CD4-positive, alpha-beta memory T cell (primary cell): ENCODE measurements at regions not wholly inside any gene's neighbourhood (a gene's known extent, or its start where the extent isn't known, plus 50 kb on each side); places are given as distances from the start of the nearest gene placed in this dataset.

ENCODE experiments used
- CTCF ChIA-PET: fragments of 350-600 bp; sonication (Branson Sonifier 250); formaldehyde crosslinking; loops from one replicate; lab custom pipeline; 2021; ENCODE audit warnings: inconsistent platforms; ENCODE audit not compliant: partially characterized antibody; lab: Charles Lee
- POLR2A ChIA-PET: fragments of 350-600 bp; sonication (Branson Sonifier 250); formaldehyde crosslinking; loops from one replicate; lab custom pipeline; 2021; ENCODE audit not compliant: partially characterized antibody; lab: Charles Lee
- DNase-seq, 5 donors: peaks; one replicate each; pipeline versions ENCODE4 v3.0.0 to v3.0.0-alpha.2; 2020 to 2022; ENCODE audit warnings: mixed read lengths in 1 of 5
- H3K27ac ChIP-seq: one replicate; pipeline ENCODE4 v1.7.0; 2013; ENCODE audit warnings: low read depth, low read length
- H3K27me3 ChIP-seq: 2 replicates; pipeline ENCODE4 v1.7.0; 2013; ENCODE audit warnings: mild to moderate bottlenecking, low read length, moderate library complexity; ENCODE audit not compliant: insufficient read depth
- H3K36me3 ChIP-seq: 2 replicates; pipeline ENCODE4 v1.7.0; 2013; ENCODE audit warnings: mild to moderate bottlenecking, low read length, moderate library complexity; ENCODE audit not compliant: insufficient read depth
- H3K4me1 ChIP-seq: 2 replicates; pipeline ENCODE4 v1.7.0; 2013; ENCODE audit warnings: mild to moderate bottlenecking, low read length, moderate library complexity; ENCODE audit not compliant: insufficient read depth
- H3K4me3 ChIP-seq, 2 donors: one replicate each; pipeline ENCODE4 v1.7.0; 2013; ENCODE audit warnings: low read length in 2 of 2, mild to moderate bottlenecking in 1 of 2
- H3K9me3 ChIP-seq, 2 donors: one replicate each; pipeline ENCODE4 v1.7.0; 2013; ENCODE audit warnings: low read length in 2 of 2, control low read depth in 1 of 2; ENCODE audit not compliant: control insufficient read depth in 1 of 2
- H3K27ac Mint-ChIP-seq, 7 donors: one replicate each; pipeline ENCODE4 v1.8.0; 2020 to 2021; ENCODE audit warnings: mixed read lengths in 7 of 7, mild to moderate bottlenecking in 6 of 7, inconsistent platforms in 3 of 7, moderate library complexity in 3 of 7
- H3K27me3 Mint-ChIP-seq, 2 donors: one replicate each; pipeline ENCODE4 v1.8.0; 2020 to 2021; ENCODE audit warnings: mixed read lengths in 2 of 2
- H3K36me3 Mint-ChIP-seq, 2 donors: one replicate each; pipeline ENCODE4 v1.8.0; 2020 to 2021; ENCODE audit warnings: mixed read lengths in 2 of 2, inconsistent platforms in 1 of 2, mild to moderate bottlenecking in 1 of 2
- H3K4me1 Mint-ChIP-seq, 4 donors: one replicate each; pipeline ENCODE4 v1.8.0; 2020 to 2021; ENCODE audit warnings: mixed read lengths in 4 of 4, mild to moderate bottlenecking in 1 of 4
- H3K4me3 Mint-ChIP-seq, 8 donors: one replicate each; pipeline ENCODE4 v1.8.0; 2020 to 2021; ENCODE audit warnings: mixed read lengths in 8 of 8, mild to moderate bottlenecking in 7 of 8, moderate library complexity in 6 of 8, inconsistent platforms in 3 of 8
- H3K9me3 Mint-ChIP-seq, 8 donors: one replicate each; pipeline ENCODE4 v1.8.0; 2020 to 2021; ENCODE audit warnings: mixed read lengths in 8 of 8, mild to moderate bottlenecking in 5 of 8, inconsistent platforms in 3 of 8, moderate library complexity in 1 of 8
- intact Hi-C: fragments of 100-400 bp; cut with micrococcal nuclease; formaldehyde crosslinking; loops from one replicate; pipeline ENCODE4 v1.15.1; 2023

GRCh38 chr10:10813656-10814055 is 204.0 kb upstream of the CELF2 start:
- H3K4me1 ChIP-seq = no peaks in the 10 kb centered on the region
- H3K9me3 Mint-ChIP-seq = peaks cover 0 to 7% (median 3%) of the 10 kb centered on the region in 8 donors
- no peaks in the 10 kb centered on the region for H3K9me3 ChIP-seq
- POLR2A ChIA-PET = no interaction called here
- H3K27ac Mint-ChIP-seq = no peak overlapping the region
- H3K4me3 Mint-ChIP-seq = no peak overlapping the region
- H3K4me1 Mint-ChIP-seq = no peaks in the 10 kb centered on the region
- H3K27me3 Mint-ChIP-seq = peaks cover 12 to 14% of the 10 kb centered on the region in 2 donors
- intact Hi-C loops = no loop called here
- no peak for DNase-seq
- H3K36me3 Mint-ChIP-seq = no peaks in the 10 kb centered on the region
- H3K27me3 ChIP-seq = no peaks in the 10 kb centered on the region
- no peak overlapping the region for H3K4me3 ChIP-seq
- no peak overlapping the region for H3K27ac ChIP-seq
- CTCF ChIA-PET = no interaction called here
- H3K36me3 ChIP-seq = no peaks in the 10 kb centered on the region

DNA sequence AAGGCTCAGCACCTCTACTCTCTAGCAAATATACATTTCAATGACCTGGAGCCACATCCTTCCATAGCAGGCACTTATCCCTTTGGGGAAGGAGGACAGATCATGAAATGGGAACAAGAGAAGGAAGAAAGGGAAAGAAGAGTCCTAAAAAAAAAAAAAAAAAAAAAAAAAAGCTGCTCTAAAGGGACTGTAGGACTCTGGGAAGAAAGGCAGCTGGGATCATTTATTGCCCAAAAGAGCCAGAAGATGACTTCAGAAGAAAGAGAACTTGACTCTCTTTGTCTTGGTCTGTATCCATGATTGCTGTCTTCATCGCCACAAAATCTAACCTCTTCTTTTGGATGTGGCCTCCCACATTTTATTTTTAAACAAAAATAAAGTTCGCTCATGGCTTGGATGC is 203.6 kb upstream of the CELF2 start:
- H3K27ac ChIP-seq = no peak overlapping the region
- no peaks in the 10 kb centered on the region for H3K4me1 ChIP-seq
- H3K27me3 ChIP-seq = no peaks in the 10 kb centered on the region
- Mint-ChIP-seq H3K4me1 (no peaks in the 10 kb centered on the region), H3K4me3 (no peak overlapping the region), H3K36me3 (no peaks in the 10 kb centered on the region), H3K27me3 (peaks cover 11 to 14% of the 10 kb centered on the region in 2 donors), H3K9me3 (peaks cover 0 to 7% (median 3%) of the 10 kb centered on the region in 8 donors), H3K27ac (no peak overlapping the region)
- H3K36me3 ChIP-seq = no peaks in the 10 kb centered on the region
- H3K4me3 ChIP-seq = no peak overlapping the region
- ChIA-PET CTCF (no interaction called here), POLR2A (no interaction called here)
- no peak for DNase-seq
- H3K9me3 ChIP-seq = no peaks in the 10 kb centered on the region
- intact Hi-C loops = no loop called here

- ChIA-PET POLR2A (no interaction called here), CTCF (no interaction called here)
- Mint-ChIP-seq H3K27me3 (peaks cover 8 to 15% of the 10 kb centered on the region in 2 donors), H3K4me3 (no peak overlapping the region), H3K4me1 (peaks cover 0 to 1% (median 0%) of the 10 kb centered on the region in 4 donors), H3K27ac (no peak overlapping the region), H3K36me3 (peaks cover 0 to 4% of the 10 kb centered on the region in 2 donors), H3K9me3 (peaks cover 0 to 7% (median 3%) of the 10 kb centered on the region in 8 donors)
- H3K4me3 ChIP-seq = no peak overlapping the region
- no peaks in the 10 kb centered on the region for H3K9me3 ChIP-seq
- no peak for DNase-seq
- H3K27me3 ChIP-seq = no peaks in the 10 kb centered on the region
- no peaks in the 10 kb centered on the region for H3K36me3 ChIP-seq
- H3K4me1 ChIP-seq = no peaks in the 10 kb centered on the region
- intact Hi-C loops = no loop called here
- no peak overlapping the region for H3K27ac ChIP-seq
Measured at GRCh38 chr10:10816447-10816846, 201.2 kb upstream of the CELF2 start.

DNA sequence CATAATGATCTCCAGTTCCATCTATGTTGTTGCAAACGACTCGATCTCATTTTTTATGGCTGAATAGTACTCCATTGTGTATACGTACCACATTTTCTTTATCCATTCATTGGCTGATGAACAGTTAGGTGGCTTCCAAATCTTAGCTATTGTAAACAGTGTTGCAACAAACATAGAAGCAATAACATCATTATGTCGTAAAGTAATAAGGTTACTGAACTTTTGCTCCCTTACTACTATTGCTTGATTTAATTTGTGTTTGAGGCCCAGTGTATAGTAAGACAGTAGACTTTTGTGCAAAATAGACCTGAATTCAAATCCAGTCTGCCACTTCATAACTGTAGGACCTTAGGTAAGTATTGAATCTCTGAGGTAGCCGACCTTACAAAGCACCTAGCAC is 200.1 kb upstream of the CELF2 start:
- no peaks in the 10 kb centered on the region for H3K9me3 ChIP-seq
- no peak overlapping the region for H3K4me3 Mint-ChIP-seq
- H3K27me3 ChIP-seq = no peaks in the 10 kb centered on the region
- intact Hi-C loops = no loop called here
- H3K4me1 Mint-ChIP-seq = peaks cover 0 to 1% (median 0%) of the 10 kb centered on the region in 4 donors
- ChIA-PET CTCF (interaction anchor here (0.6 kb wide), 1 partner anchor 216 kb away, joined by 3 read pairs; no protein-coding TSS in a partner anchor), POLR2A (no interaction called here)
- peaks cover 12 to 16% of the 10 kb centered on the region in 2 donors for H3K27me3 Mint-ChIP-seq
- no peak overlapping the region for H3K27ac ChIP-seq
- no peak overlapping the region for H3K4me3 ChIP-seq
- H3K9me3 Mint-ChIP-seq = peaks cover 0 to 4% (median 2%) of the 10 kb centered on the region in 8 donors
- H3K27ac Mint-ChIP-seq = no peak overlapping the region
- H3K36me3 ChIP-seq = no peaks in the 10 kb centered on the region
- peaks cover 0 to 4% of the 10 kb centered on the region in 2 donors for H3K36me3 Mint-ChIP-seq
- no peaks in the 10 kb centered on the region for H3K4me1 ChIP-seq
- DNase-seq = no peak

DNA sequence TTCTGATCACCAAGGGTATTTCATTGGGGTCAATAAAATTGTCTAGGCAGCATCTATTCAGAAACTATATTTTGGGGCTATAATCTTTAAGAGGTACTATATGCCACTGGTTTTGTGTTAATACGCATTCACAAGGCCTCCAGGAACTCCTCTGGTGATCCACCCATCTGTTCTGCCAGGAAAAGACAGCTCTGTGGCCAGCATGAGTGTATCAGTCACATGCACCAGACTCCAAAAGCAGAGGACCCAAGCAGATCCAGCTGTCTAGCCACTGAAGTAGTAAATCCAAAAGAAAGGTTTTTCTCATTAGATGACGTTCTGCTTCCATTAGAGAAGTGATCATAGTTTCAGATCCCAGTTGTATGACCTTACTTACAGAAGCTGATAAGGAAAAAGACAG is 199.6 kb upstream of the CELF2 start:
- H3K27me3 ChIP-seq = no peaks in the 10 kb centered on the region
- Mint-ChIP-seq H3K27ac (no peak overlapping the region), H3K4me3 (no peak overlapping the region), H3K27me3 (peaks cover 12 to 15% of the 10 kb centered on the region in 2 donors), H3K4me1 (peaks cover 0 to 1% (median 0%) of the 10 kb centered on the region in 4 donors), H3K36me3 (peaks cover 0 to 4% of the 10 kb centered on the region in 2 donors), H3K9me3 (peaks cover 0 to 4% (median 0%) of the 10 kb centered on the region in 8 donors)
- CTCF ChIA-PET = interaction anchor here (0.6 kb wide), 1 partner anchor 216 kb away, joined by 3 read pairs; no protein-coding TSS in a partner anchor
- no peaks in the 10 kb centered on the region for H3K9me3 ChIP-seq
- intact Hi-C loops = no loop called here
- H3K27ac ChIP-seq = no peak overlapping the region
- POLR2A ChIA-PET = no interaction called here
- no peaks in the 10 kb centered on the region for H3K4me1 ChIP-seq
- H3K36me3 ChIP-seq = no peaks in the 10 kb centered on the region
- no peak overlapping the region for H3K4me3 ChIP-seq
- DNase-seq = no peak

GRCh38 chr10:10819206-10819856 is 198.3 kb upstream of the CELF2 start:
- Histone ChIP-seq H3K4me3 (no peak overlapping the region), H3K9me3 (no peaks in the 10 kb centered on the region), H3K36me3 (no peaks in the 10 kb centered on the region), H3K27ac (no peak overlapping the region), H3K27me3 (no peaks in the 10 kb centered on the region), H3K4me1 (no peaks in the 10 kb centered on the region)
- CTCF ChIA-PET = no interaction called here
- Mint-ChIP-seq H3K9me3 (peaks cover 0 to 4% (median 0%) of the 10 kb centered on the region in 8 donors), H3K27me3 (peaks cover 14 to 15% of the 10 kb centered on the region in 2 donors), H3K4me3 (no peak overlapping the region), H3K36me3 (peaks cover 0 to 4% of the 10 kb centered on the region in 2 donors), H3K4me1 (peaks cover 0 to 1% (median 0%) of the 10 kb centered on the region in 4 donors), H3K27ac (no peak overlapping the region)
- no peak for DNase-seq
- intact Hi-C loops = no loop called here
- POLR2A ChIA-PET = no interaction called here

DNA sequence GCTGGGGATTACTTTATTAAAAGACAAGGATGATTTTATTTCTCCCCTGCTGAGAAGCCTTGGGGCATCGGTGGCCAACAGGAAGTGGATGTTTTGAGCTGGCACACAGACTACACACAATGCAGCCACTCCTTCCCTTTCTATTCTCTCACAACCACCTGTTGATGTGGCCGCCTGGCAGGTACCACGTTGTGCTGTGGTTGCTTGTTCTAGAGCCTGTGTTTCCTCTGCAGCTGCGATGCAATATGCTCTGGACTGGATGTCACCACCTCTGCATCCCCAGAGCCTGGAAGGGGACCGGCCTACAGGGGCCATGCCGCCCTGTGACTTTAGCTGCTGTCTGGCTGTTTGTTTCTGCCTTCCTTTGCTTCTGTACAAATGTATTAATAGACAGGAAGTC is 195.7 kb upstream of the CELF2 start:
- no peak overlapping the region for H3K27ac ChIP-seq
- Mint-ChIP-seq H3K9me3 (peaks cover 0 to 4% (median 0%) of the 10 kb centered on the region in 8 donors), H3K27me3 (peaks cover 18 to 22% of the 10 kb centered on the region in 2 donors), H3K36me3 (peaks cover 0 to 4% of the 10 kb centered on the region in 2 donors), H3K4me1 (peaks cover 0 to 1% (median 0%) of the 10 kb centered on the region in 4 donors), H3K4me3 (no peak overlapping the region), H3K27ac (no peak overlapping the region)
- no peak overlapping the region for H3K4me3 ChIP-seq
- no peaks in the 10 kb centered on the region for H3K27me3 ChIP-seq
- POLR2A ChIA-PET = no interaction called here
- no peak for DNase-seq
- intact Hi-C loops = no loop called here
- H3K9me3 ChIP-seq = no peaks in the 10 kb centered on the region
- H3K4me1 ChIP-seq = no peaks in the 10 kb centered on the region
- CTCF ChIA-PET = no interaction called here
- H3K36me3 ChIP-seq = no peaks in the 10 kb centered on the region
